Panc1 (cell line): ENCODE measurements at regions not wholly inside any gene's neighbourhood (a gene's known extent, or its start where the extent isn't known, plus 50 kb on each side); places are given as distances from the start of the nearest gene placed in this dataset.

Experiments
- ATAC-seq: fragments of 200-7000 bp; cut with Tn5 transposase; 2 replicates; pipeline ENCODE4 v1.9.1; 2020; ENCODE audit warnings: mild to moderate bottlenecking, moderate library complexity
- BruUV-seq: library from RNA; stranded (reverse); fragments of 400-500 nt; replicated peaks from 2 replicates; lab custom pipeline; 2021; lab: Mats Ljungman, UMichigan
- CTCF ChIA-PET: fragments of 300-600 bp; sonication (Branson Sonifier 250); formaldehyde crosslinking; loops from one replicate; lab custom pipeline; 2022; ENCODE audit warnings: antibody characterized with exemption; lab: Charles Lee
- POLR2A ChIA-PET: fragments of 300-600 bp; sonication (Branson Sonifier 250); formaldehyde crosslinking; loops from one replicate; lab custom pipeline; 2022; ENCODE audit warnings: antibody characterized with exemption; lab: Charles Lee
- DNase-seq: peaks from one replicate; pipeline ENCODE4 v3.0.0-alpha.2; 2010; ENCODE audit warnings: low read depth, low spot score
- H3K27ac ChIP-seq: 2 replicates; pipeline ENCODE4 v1.5.1; 2011; ENCODE audit warnings: mild to moderate bottlenecking, low read length, inconsistent platforms
- H3K27me3 ChIP-seq: fragments of 200-500 bp; sonication (Bioruptor generic); 2 replicates; pipeline ENCODE4 v1.6.0; 2014; ENCODE audit warnings: low read length, inconsistent platforms; ENCODE audit not compliant: control insufficient read depth, insufficient read depth
- H3K36me3 ChIP-seq: fragments of 200-500 bp; sonication (Bioruptor generic); 2 replicates; pipeline ENCODE4 v1.5.1; 2014; ENCODE audit warnings: inconsistent platforms, mild to moderate bottlenecking, low read length, moderate library complexity; ENCODE audit not compliant: control insufficient read depth, insufficient read depth
- H3K4me1 ChIP-seq: 2 replicates; pipeline ENCODE4 v1.5.1; 2011; ENCODE audit warnings: inconsistent platforms, mild to moderate bottlenecking, low read length, moderate library complexity; ENCODE audit not compliant: control insufficient read depth, insufficient read depth
- H3K4me3 ChIP-seq, 2 experiments: 2 replicates each; pipeline ENCODE4 v1.5.1; 2011 to 2012; ENCODE audit warnings: low read depth in 2 of 2, low read length in 2 of 2, mild to moderate bottlenecking in 2 of 2, inconsistent platforms in 1 of 2, moderate library complexity in 1 of 2
- H3K9me3 ChIP-seq: fragments of 200-500 bp; sonication (Bioruptor generic); 2 replicates; pipeline ENCODE4 v1.5.1; 2014; ENCODE audit warnings: low read depth, mild to moderate bottlenecking, inconsistent platforms, low read length, moderate library complexity; ENCODE audit not compliant: control insufficient read depth, insufficient read depth
- CTCF ChIP-seq: fragments of 450-650 bp; IDR thresholded peaks from 2 replicates; pipeline ENCODE4 v1.5.1; 2017; ENCODE audit warnings: mild to moderate bottlenecking
- POLR2AphosphoS5 ChIP-seq: IDR thresholded peaks from 2 replicates; pipeline ENCODE4 v1.6.1; 2012; ENCODE audit warnings: mild to moderate bottlenecking, low read depth, low read length, moderate library complexity
- REST ChIP-seq, 2 experiments: IDR thresholded peaks; 2 replicates each; pipeline ENCODE4 v1.6.1; 2011 to 2012; ENCODE audit warnings: low read depth in 2 of 2, control low read depth in 1 of 2, low read length in 1 of 2, mild to moderate bottlenecking in 1 of 2, moderate library complexity in 1 of 2; ENCODE audit not compliant: insufficient read depth in 1 of 2
- SIN3A ChIP-seq: IDR thresholded peaks from 2 replicates; pipeline ENCODE4 v1.6.1; 2012; ENCODE audit warnings: low read depth, mild to moderate bottlenecking, low read length, moderate library complexity, borderline replicate concordance; ENCODE audit not compliant: insufficient read depth
- TCF7L2 ChIP-seq: IDR thresholded peaks from 2 replicates; pipeline ENCODE4 v1.6.1; 2011; ENCODE audit warnings: mild to moderate bottlenecking, low read depth, low read length, inconsistent platforms
- in situ Hi-C: cut with HindIII; loops from 2 replicates; pipeline ENCODE4 v1.10.0; 2016; ENCODE audit warnings: low sequenced_read_pairs, low pct_unique_long_range_greater_than_20kb
- intact Hi-C: fragments of 100-400 bp; cut with micrococcal nuclease; formaldehyde crosslinking; loops from one replicate; pipeline ENCODE4 v1.10.0; 2022; ENCODE audit not compliant: unreplicated experiment

GRCh38 chr5:110879675-110880074 lies 140.9 kb downstream of the SLC25A46 start:
- ChIA-PET CTCF (no interaction called here), POLR2A (no interaction called here)
- no peaks in the 10 kb centered on the region for H3K27me3 ChIP-seq
- H3K36me3 ChIP-seq, result no peaks in the 10 kb centered on the region
- no peaks in the 10 kb centered on the region for H3K4me1 ChIP-seq
- ATAC-seq (no peak), DNase-seq (no peak)
- TF ChIP-seq REST (IDR thresholded peaks at IDR 0.05; ENCODE audit: insufficient read depth in 1 of 2, low read depth in 2 of 2, low read length in 1 of 2), result no peak
- TF ChIP-seq SIN3A, result no peak
- no peak for TF ChIP-seq POLR2AphosphoS5
- no peak for TF ChIP-seq CTCF
- TF ChIP-seq TCF7L2, result no peak
- BruUV-seq, result no TSS peak
- in situ Hi-C loops, result no loop called here
- intact Hi-C loops, result no loop called here
- H3K9me3 ChIP-seq, result no peaks in the 10 kb centered on the region
- H3K4me3 ChIP-seq, result no peak overlapping the region
- no peak overlapping the region for H3K27ac ChIP-seq

- H3K27me3 ChIP-seq, result no peaks in the 10 kb centered on the region
- no peaks in the 10 kb centered on the region for H3K4me1 ChIP-seq
- ChIA-PET CTCF (no interaction called here), POLR2A (no interaction called here)
- H3K36me3 ChIP-seq, result no peaks in the 10 kb centered on the region
- BruUV-seq, result no TSS peak
- no peak overlapping the region for H3K4me3 ChIP-seq
- intact Hi-C loops (no loop called here), in situ Hi-C loops (no loop called here)
- no peak for ATAC-seq
- no peaks in the 10 kb centered on the region for H3K9me3 ChIP-seq
- no peak overlapping the region for H3K27ac ChIP-seq
- no peak for DNase-seq
- no peak for TF ChIP-seq SIN3A
- no peak for TF ChIP-seq TCF7L2
- TF ChIP-seq POLR2AphosphoS5, result no peak
- TF ChIP-seq REST (IDR thresholded peaks at IDR 0.05; ENCODE audit: insufficient read depth in 1 of 2, low read depth in 2 of 2, low read length in 1 of 2), result no peak
- no peak for TF ChIP-seq CTCF
Observed at GRCh38 chr5:110880413-110880812, 141.6 kb downstream of the SLC25A46 start.
